ENCODE measurements at regions not wholly inside any gene's neighbourhood (a gene's known extent, or its start where the extent isn't known, plus 50 kb on each side); places are given as distances from the start of the nearest gene placed in this dataset.

DNA sequence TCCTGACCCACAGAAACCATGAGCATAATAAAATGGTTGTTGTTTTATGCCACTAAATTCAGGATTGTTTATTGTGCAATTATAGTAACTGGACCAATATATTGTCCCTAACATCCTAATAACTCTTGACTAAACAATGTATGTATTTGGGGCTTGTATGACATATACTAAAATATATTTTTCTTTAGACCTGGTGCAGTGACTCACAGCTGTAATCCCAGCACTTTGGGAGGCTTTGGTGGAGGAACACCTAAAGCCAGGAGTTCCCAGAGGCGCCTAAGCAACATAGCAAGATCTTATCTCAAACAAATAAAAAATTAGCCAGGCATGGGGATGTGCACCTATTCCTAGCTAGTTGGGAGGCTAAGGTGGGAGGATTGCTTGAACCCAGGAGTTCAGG is 180.4 kb downstream of the SUCNR1 start:
- no peaks in the 10 kb centered on the region for H3K36me3 ChIP-seq (ENCODE audit: control insufficient read depth in 4 of 4, insufficient read depth in 3 of 4, low read depth in 1 of 4, low read length in 3 of 4)
- H3K27me3 ChIP-seq (ENCODE audit: control insufficient read depth in 4 of 4, insufficient read depth in 4 of 4, low read length in 3 of 4) = no peaks in the 10 kb centered on the region
- H3K4me3 ChIP-seq (ENCODE audit: low read depth in 1 of 3, low read length in 3 of 3) = no peak overlapping the region
- no peaks in the 10 kb centered on the region for H3K4me1 ChIP-seq (ENCODE audit: control insufficient read depth in 4 of 4, insufficient read depth in 4 of 4, low read length in 3 of 4)
- no peak for DNase-seq (ENCODE audit: low spot score)
- TF ChIP-seq NR2F2 (IDR thresholded peaks at IDR 0.05) (no peak), TAF1 (conservative IDR thresholded peaks at IDR 0.05) (no peak), EGR1 (IDR thresholded peaks at IDR 0.05; ENCODE audit: low read depth in 2 of 2) (no peak), GABPA (IDR thresholded peaks at IDR 0.05 in 1 of 2, conservative IDR thresholded peaks at IDR 0.05 in 1 of 2) (no peak), HNF4A (conservative IDR thresholded peaks at IDR 0.05) (no peak), YY1 (IDR thresholded peaks at IDR 0.05) (no peak), FOXA1 (IDR thresholded peaks at IDR 0.05) (no peak), RAD21 (IDR thresholded peaks at IDR 0.05) (no peak), FOXA2 (IDR thresholded peaks at IDR 0.05) (no peak)
- TF ChIP-seq, protein P1, sequence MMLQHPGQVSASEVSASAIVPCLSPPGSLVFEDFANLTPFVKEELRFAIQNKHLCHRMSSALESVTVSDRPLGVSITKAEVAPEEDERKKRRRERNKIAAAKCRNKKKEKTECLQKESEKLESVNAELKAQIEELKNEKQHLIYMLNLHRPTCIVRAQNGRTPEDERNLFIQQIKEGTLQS (IDR thresholded peaks at IDR 0.05) = no peak
- TF ChIP-seq, protein P2, sequence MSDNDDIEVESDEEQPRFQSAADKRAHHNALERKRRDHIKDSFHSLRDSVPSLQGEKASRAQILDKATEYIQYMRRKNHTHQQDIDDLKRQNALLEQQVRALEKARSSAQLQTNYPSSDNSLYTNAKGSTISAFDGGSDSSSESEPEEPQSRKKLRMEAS (IDR thresholded peaks at IDR 0.05) = no peak
- TF ChIP-seq, protein P3, sequence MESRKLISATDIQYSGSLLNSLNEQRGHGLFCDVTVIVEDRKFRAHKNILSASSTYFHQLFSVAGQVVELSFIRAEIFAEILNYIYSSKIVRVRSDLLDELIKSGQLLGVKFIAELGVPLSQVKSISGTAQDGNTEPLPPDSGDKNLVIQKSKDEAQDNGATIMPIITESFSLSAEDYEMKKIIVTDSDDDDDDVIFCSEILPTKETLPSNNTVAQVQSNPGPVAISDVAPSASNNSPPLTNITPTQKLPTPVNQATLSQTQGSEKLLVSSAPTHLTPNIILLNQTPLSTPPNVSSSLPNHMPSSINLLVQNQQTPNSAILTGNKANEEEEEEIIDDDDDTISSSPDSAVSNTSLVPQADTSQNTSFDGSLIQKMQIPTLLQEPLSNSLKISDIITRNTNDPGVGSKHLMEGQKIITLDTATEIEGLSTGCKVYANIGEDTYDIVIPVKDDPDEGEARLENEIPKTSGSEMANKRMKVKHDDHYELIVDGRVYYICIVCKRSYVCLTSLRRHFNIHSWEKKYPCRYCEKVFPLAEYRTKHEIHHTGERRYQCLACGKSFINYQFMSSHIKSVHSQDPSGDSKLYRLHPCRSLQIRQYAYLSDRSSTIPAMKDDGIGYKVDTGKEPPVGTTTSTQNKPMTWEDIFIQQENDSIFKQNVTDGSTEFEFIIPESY (IDR thresholded peaks at IDR 0.05) = no peak
- TF ChIP-seq, protein P4, sequence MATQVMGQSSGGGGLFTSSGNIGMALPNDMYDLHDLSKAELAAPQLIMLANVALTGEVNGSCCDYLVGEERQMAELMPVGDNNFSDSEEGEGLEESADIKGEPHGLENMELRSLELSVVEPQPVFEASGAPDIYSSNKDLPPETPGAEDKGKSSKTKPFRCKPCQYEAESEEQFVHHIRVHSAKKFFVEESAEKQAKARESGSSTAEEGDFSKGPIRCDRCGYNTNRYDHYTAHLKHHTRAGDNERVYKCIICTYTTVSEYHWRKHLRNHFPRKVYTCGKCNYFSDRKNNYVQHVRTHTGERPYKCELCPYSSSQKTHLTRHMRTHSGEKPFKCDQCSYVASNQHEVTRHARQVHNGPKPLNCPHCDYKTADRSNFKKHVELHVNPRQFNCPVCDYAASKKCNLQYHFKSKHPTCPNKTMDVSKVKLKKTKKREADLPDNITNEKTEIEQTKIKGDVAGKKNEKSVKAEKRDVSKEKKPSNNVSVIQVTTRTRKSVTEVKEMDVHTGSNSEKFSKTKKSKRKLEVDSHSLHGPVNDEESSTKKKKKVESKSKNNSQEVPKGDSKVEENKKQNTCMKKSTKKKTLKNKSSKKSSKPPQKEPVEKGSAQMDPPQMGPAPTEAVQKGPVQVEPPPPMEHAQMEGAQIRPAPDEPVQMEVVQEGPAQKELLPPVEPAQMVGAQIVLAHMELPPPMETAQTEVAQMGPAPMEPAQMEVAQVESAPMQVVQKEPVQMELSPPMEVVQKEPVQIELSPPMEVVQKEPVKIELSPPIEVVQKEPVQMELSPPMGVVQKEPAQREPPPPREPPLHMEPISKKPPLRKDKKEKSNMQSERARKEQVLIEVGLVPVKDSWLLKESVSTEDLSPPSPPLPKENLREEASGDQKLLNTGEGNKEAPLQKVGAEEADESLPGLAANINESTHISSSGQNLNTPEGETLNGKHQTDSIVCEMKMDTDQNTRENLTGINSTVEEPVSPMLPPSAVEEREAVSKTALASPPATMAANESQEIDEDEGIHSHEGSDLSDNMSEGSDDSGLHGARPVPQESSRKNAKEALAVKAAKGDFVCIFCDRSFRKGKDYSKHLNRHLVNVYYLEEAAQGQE (IDR thresholded peaks at IDR 0.05) = no peak
- no peaks in the 10 kb centered on the region for H3K9me3 ChIP-seq (ENCODE audit: control insufficient read depth in 4 of 4, low read length in 3 of 4)
- no peak overlapping the region for H3K9ac ChIP-seq (ENCODE audit: low read depth in 1 of 2, low read length in 2 of 2)
- no peak overlapping the region for H3K27ac ChIP-seq (ENCODE audit: low read depth in 1 of 2, low read length in 2 of 2)
- WGBS = 99% methylated on average over 1 of the region's 1 CpG

DNA sequence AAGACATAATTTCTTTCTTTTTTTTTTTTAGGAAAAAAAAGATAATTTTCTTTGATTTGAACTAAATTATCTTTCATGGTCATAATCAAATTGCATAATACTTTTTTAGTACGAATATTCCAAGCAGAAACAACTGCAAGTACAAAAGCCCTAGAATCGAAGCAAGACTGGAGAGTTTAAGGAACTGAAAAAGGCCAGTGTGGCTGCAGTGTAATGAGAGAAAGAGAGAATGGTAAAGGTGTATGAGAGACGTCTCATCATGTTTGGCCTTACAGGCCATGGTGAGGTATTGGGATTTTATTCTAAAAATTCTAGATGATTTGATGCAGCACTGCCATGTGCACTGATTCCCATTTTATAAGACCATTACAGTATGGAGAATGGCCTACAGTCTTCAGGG is 180.9 kb downstream of the SUCNR1 start:
- Histone ChIP-seq H3K36me3 (ENCODE audit: control insufficient read depth in 4 of 4, insufficient read depth in 3 of 4, low read depth in 1 of 4, low read length in 3 of 4) (no peaks in the 10 kb centered on the region), H3K9ac (ENCODE audit: low read depth in 1 of 2, low read length in 2 of 2) (no peak overlapping the region), H3K27me3 (ENCODE audit: control insufficient read depth in 4 of 4, insufficient read depth in 4 of 4, low read length in 3 of 4) (no peaks in the 10 kb centered on the region), H3K4me1 (ENCODE audit: control insufficient read depth in 4 of 4, insufficient read depth in 4 of 4, low read length in 3 of 4) (no peaks in the 10 kb centered on the region), H3K27ac (ENCODE audit: low read depth in 1 of 2, low read length in 2 of 2) (no peak overlapping the region), H3K9me3 (ENCODE audit: control insufficient read depth in 4 of 4, low read length in 3 of 4) (no peaks in the 10 kb centered on the region), H3K4me3 (ENCODE audit: low read depth in 1 of 3, low read length in 3 of 3) (no peak overlapping the region)
- no peak for DNase-seq (ENCODE audit: low spot score)
- WGBS = 90% methylated on average over 3 of the region's 3 CpGs
- TF ChIP-seq SP1 (IDR thresholded peaks at IDR 0.05) (no peak), NR2F2 (IDR thresholded peaks at IDR 0.05) (no peak), EGR1 (IDR thresholded peaks at IDR 0.05; ENCODE audit: low read depth in 2 of 2) (no peak), RAD21 (IDR thresholded peaks at IDR 0.05) (no peak), YY1 (IDR thresholded peaks at IDR 0.05) (no peak), HNF4A (conservative IDR thresholded peaks at IDR 0.05) (no peak)
- TF ChIP-seq, protein P4 (IDR thresholded peaks at IDR 0.05) = no peak
- TF ChIP-seq, protein P5, sequence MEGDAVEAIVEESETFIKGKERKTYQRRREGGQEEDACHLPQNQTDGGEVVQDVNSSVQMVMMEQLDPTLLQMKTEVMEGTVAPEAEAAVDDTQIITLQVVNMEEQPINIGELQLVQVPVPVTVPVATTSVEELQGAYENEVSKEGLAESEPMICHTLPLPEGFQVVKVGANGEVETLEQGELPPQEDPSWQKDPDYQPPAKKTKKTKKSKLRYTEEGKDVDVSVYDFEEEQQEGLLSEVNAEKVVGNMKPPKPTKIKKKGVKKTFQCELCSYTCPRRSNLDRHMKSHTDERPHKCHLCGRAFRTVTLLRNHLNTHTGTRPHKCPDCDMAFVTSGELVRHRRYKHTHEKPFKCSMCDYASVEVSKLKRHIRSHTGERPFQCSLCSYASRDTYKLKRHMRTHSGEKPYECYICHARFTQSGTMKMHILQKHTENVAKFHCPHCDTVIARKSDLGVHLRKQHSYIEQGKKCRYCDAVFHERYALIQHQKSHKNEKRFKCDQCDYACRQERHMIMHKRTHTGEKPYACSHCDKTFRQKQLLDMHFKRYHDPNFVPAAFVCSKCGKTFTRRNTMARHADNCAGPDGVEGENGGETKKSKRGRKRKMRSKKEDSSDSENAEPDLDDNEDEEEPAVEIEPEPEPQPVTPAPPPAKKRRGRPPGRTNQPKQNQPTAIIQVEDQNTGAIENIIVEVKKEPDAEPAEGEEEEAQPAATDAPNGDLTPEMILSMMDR (IDR thresholded peaks at IDR 0.05; ENCODE audit: low read depth, low read length, missing input control) = no peak
